SK-N-SH (cell line): ENCODE measurements at regions not wholly inside any gene's neighbourhood (a gene's known extent, or its start where the extent isn't known, plus 50 kb on each side); places are given as distances from the start of the nearest gene placed in this dataset.

Source experiments
- CTCF ChIP-seq: fragments of 200-600 bp; sonication (generic); IDR thresholded peaks from 2 replicates; pipeline ENCODE4 v1.6.1; 2017; ENCODE audit warnings: antibody characterized with exemption, mild to moderate bottlenecking, moderate library complexity
- GABPA ChIP-seq: IDR thresholded peaks from 2 replicates; pipeline ENCODE4 v1.4.0; 2012; ENCODE audit warnings: low read depth, mild to moderate bottlenecking
- MAX ChIP-seq: IDR thresholded peaks from 2 replicates; pipeline ENCODE4 v1.4.0; 2012; ENCODE audit warnings: low read depth
- RAD21 ChIP-seq: IDR thresholded peaks from 2 replicates; pipeline ENCODE4 v1.6.1; 2012; ENCODE audit warnings: mild to moderate bottlenecking, low read length
- USF1 ChIP-seq: IDR thresholded peaks from 2 replicates; pipeline ENCODE4 v1.4.0; 2012; ENCODE audit warnings: low read depth, borderline replicate concordance

- TF ChIP-seq GABPA (no peak), RAD21 (no peak), CTCF (no peak), MAX (no peak), USF1 (no peak)
Measured at GRCh38 chr20:39136798-39137197, 174.7 kb downstream of the DHX35 start.
